ENCODE measurements at regions not wholly inside any gene's neighbourhood (a gene's known extent, or its start where the extent isn't known, plus 50 kb on each side); places are given as distances from the start of the nearest gene placed in this dataset.

DNA sequence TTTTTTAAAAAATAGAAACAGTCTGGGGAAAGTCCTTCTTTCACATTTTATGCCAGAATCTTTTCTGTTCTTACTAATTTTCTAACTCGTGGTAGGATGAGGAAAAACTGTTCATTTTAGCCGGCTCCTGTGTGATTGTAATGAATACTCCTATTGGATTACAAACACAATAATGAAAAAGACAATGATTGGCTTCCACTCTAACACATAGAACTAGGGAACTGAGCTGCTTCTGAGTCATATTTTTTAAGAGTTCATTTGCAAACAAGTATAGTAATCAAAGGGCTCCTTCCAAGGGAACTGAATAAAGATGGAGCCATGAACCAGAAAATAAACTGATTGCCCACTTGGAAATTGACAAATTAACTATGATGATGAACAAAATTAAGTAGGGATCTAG, 265.3 kb upstream of the TCF21 start:
- Histone ChIP-seq H3K4me2 (ENCODE audit: low read length) (no peak overlapping the region), H4K20me1 (ENCODE audit: insufficient read depth, low read length) (no peaks in the 10 kb centered on the region), H3K79me2 (ENCODE audit: insufficient read depth, low read length) (no peaks in the 10 kb centered on the region), H3K27me3 (ENCODE audit: insufficient read depth, low read length) (no peaks in the 10 kb centered on the region), H3K4me1 (ENCODE audit: insufficient read depth, low read length) (no peaks in the 10 kb centered on the region), H3K9ac (ENCODE audit: low read length) (no peak overlapping the region), H2AFZ (ENCODE audit: low read depth, low read length) (no peak overlapping the region), H3K27ac (ENCODE audit: low read depth, low read length) (no peak overlapping the region), H3K4me3 (ENCODE audit: insufficient read depth, low read depth, low read length) (no peak overlapping the region), H3K36me3 (ENCODE audit: insufficient read depth, low read length) (no peaks in the 10 kb centered on the region), H3K9me3 (ENCODE audit: insufficient read depth, low read depth, low read length) (no peaks in the 10 kb centered on the region)
- no peak overlapping the region for H3K4me3 Mint-ChIP-seq (ENCODE audit: unreplicated experiment)
- no peaks in the 10 kb centered on the region for H3K27me3 Mint-ChIP-seq (ENCODE audit: low read depth, unreplicated experiment)
- no peak for TF ChIP-seq EZH2 (IDR thresholded peaks at IDR 0.05; ENCODE audit: insufficient read depth, low read length)
- TF ChIP-seq, protein P1, sequence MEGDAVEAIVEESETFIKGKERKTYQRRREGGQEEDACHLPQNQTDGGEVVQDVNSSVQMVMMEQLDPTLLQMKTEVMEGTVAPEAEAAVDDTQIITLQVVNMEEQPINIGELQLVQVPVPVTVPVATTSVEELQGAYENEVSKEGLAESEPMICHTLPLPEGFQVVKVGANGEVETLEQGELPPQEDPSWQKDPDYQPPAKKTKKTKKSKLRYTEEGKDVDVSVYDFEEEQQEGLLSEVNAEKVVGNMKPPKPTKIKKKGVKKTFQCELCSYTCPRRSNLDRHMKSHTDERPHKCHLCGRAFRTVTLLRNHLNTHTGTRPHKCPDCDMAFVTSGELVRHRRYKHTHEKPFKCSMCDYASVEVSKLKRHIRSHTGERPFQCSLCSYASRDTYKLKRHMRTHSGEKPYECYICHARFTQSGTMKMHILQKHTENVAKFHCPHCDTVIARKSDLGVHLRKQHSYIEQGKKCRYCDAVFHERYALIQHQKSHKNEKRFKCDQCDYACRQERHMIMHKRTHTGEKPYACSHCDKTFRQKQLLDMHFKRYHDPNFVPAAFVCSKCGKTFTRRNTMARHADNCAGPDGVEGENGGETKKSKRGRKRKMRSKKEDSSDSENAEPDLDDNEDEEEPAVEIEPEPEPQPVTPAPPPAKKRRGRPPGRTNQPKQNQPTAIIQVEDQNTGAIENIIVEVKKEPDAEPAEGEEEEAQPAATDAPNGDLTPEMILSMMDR (IDR thresholded peaks at IDR 0.05; ENCODE audit: insufficient read depth, low read depth, low read length), result no peak
- peaks cover 14% of the 10 kb centered on the region for H3K4me1 Mint-ChIP-seq (ENCODE audit: low read depth, unreplicated experiment)
- H3K36me3 Mint-ChIP-seq (ENCODE audit: low read depth, unreplicated experiment), result no peaks in the 10 kb centered on the region
- peaks cover 7% of the 10 kb centered on the region for H3K9me3 Mint-ChIP-seq (ENCODE audit: unreplicated experiment)
- no peak overlapping the region for H3K27ac Mint-ChIP-seq (ENCODE audit: unreplicated experiment)
- FAIRE-seq, result no peak
- no peak for DNase-seq (ENCODE audit: low read depth)

DNA sequence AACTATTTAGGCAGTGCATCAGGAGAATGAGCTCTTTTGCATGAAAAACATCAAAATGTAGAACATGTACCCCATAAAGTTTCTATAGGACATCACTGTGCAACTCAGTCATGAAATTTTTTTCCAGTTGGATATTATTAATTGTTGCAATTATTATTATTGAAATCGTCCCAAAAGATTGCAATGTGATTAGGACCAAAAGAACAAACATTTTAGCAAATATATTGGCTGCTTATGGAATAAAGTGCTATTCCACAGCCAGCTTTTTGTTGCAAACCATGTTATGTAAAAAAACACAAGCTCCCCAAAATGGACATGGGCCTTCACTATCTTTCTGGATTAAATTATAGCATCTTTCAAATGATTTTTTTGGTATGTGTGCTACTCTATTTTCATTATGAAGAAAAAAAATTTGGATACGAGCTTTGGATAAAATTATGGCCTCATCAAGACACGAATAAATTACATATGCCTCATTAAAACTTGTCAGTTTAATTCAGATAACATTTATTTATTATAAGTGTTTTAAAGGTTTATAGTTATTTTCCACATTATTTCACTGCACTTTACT, 262.7 kb upstream of the TCF21 start:
- Histone ChIP-seq H3K27ac (ENCODE audit: low read depth, low read length) (no peak overlapping the region), H3K36me3 (ENCODE audit: insufficient read depth, low read length) (no peaks in the 10 kb centered on the region), H4K20me1 (ENCODE audit: insufficient read depth, low read length) (no peaks in the 10 kb centered on the region), H3K27me3 (ENCODE audit: insufficient read depth, low read length) (no peaks in the 10 kb centered on the region), H3K9ac (ENCODE audit: low read length) (no peak overlapping the region), H3K4me2 (ENCODE audit: low read length) (no peak overlapping the region), H3K4me3 (ENCODE audit: insufficient read depth, low read depth, low read length) (no peak overlapping the region), H2AFZ (ENCODE audit: low read depth, low read length) (no peak overlapping the region), H3K79me2 (ENCODE audit: insufficient read depth, low read length) (no peaks in the 10 kb centered on the region), H3K9me3 (ENCODE audit: insufficient read depth, low read depth, low read length) (no peaks in the 10 kb centered on the region), H3K4me1 (ENCODE audit: insufficient read depth, low read length) (peaks cover 7% of the 10 kb centered on the region)
- no peak overlapping the region for H3K27ac Mint-ChIP-seq (ENCODE audit: unreplicated experiment)
- FAIRE-seq (no peak), DNase-seq (ENCODE audit: low read depth) (no peak)
- no peaks in the 10 kb centered on the region for H3K9me3 Mint-ChIP-seq (ENCODE audit: unreplicated experiment)
- no peaks in the 10 kb centered on the region for H3K36me3 Mint-ChIP-seq (ENCODE audit: low read depth, unreplicated experiment)
- no peak overlapping the region for H3K4me3 Mint-ChIP-seq (ENCODE audit: unreplicated experiment)
- H3K27me3 Mint-ChIP-seq (ENCODE audit: low read depth, unreplicated experiment), result no peaks in the 10 kb centered on the region
- TF ChIP-seq, protein P1 (IDR thresholded peaks at IDR 0.05; ENCODE audit: insufficient read depth, low read depth, low read length), result no peak
- TF ChIP-seq EZH2 (IDR thresholded peaks at IDR 0.05; ENCODE audit: insufficient read depth, low read length), result no peak
- peaks cover 16% of the 10 kb centered on the region for H3K4me1 Mint-ChIP-seq (ENCODE audit: low read depth, unreplicated experiment)

DNA sequence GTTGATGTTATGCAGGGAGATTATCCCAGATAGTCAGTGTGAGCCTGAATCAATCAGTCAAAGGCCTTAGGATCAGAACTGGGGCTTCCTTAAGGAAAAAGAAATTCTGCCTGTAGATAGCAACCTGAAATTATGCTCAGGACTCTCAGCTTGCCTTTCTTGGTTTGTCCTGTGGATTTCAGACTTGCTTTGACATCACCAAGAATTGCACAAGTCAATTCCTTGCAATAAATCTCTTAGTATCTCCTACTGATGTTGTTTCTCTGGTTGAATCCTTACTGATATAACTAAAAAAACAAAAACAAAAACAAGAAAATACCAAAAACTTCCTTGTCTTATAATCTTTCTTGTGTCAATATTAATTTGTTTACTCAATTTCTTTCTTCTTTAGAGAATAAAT, 258.9 kb upstream of the TCF21 start:
- Histone ChIP-seq H2AFZ (ENCODE audit: low read depth, low read length) (no peak overlapping the region), H3K36me3 (ENCODE audit: insufficient read depth, low read length) (no peaks in the 10 kb centered on the region), H3K4me3 (ENCODE audit: insufficient read depth, low read depth, low read length) (no peak overlapping the region), H3K9me3 (ENCODE audit: insufficient read depth, low read depth, low read length) (no peaks in the 10 kb centered on the region), H3K9ac (ENCODE audit: low read length) (no peak overlapping the region), H4K20me1 (ENCODE audit: insufficient read depth, low read length) (no peaks in the 10 kb centered on the region), H3K4me2 (ENCODE audit: low read length) (no peak overlapping the region), H3K4me1 (ENCODE audit: insufficient read depth, low read length) (peaks cover 17% of the 10 kb centered on the region), H3K27ac (ENCODE audit: low read depth, low read length) (no peak overlapping the region), H3K79me2 (ENCODE audit: insufficient read depth, low read length) (no peaks in the 10 kb centered on the region), H3K27me3 (ENCODE audit: insufficient read depth, low read length) (no peaks in the 10 kb centered on the region)
- Mint-ChIP-seq H3K4me1 (ENCODE audit: low read depth, unreplicated experiment) (peaks cover 2% of the 10 kb centered on the region), H3K27me3 (ENCODE audit: low read depth, unreplicated experiment) (no peaks in the 10 kb centered on the region), H3K27ac (ENCODE audit: unreplicated experiment) (no peak overlapping the region), H3K4me3 (ENCODE audit: unreplicated experiment) (no peak overlapping the region), H3K9me3 (ENCODE audit: unreplicated experiment) (no peaks in the 10 kb centered on the region), H3K36me3 (ENCODE audit: low read depth, unreplicated experiment) (no peaks in the 10 kb centered on the region)
- TF ChIP-seq, protein P1 (IDR thresholded peaks at IDR 0.05; ENCODE audit: insufficient read depth, low read depth, low read length), result no peak
- no peak for TF ChIP-seq EZH2 (IDR thresholded peaks at IDR 0.05; ENCODE audit: insufficient read depth, low read length)
- FAIRE-seq (peak; percentile 9), DNase-seq (ENCODE audit: low read depth) (no peak)
